ENCODE measurements at regions not wholly inside any gene's neighbourhood (a gene's known extent, or its start where the extent isn't known, plus 50 kb on each side); places are given as distances from the start of the nearest gene placed in this dataset.

DNA sequence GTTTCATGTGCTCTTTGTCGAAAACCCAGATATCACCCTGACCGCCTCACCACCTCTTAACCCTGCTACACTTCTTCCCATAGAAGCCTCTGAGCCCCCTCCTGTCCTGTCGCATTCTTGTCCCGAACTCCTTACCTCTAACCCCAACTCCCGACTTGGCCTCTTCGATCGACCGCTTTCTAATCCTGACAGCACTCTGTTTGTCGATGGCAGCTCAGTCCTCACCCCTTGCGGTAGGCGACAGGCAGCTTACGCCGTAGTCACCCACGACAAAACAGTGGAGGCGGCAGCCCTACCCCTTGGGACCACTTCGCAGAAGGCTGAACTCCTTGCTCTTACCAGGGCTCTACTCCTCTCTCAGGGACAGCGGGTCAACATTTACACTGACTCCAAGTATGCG lies 961.7 kb downstream of the RPA4 start:
- TF ChIP-seq, protein P1, sequence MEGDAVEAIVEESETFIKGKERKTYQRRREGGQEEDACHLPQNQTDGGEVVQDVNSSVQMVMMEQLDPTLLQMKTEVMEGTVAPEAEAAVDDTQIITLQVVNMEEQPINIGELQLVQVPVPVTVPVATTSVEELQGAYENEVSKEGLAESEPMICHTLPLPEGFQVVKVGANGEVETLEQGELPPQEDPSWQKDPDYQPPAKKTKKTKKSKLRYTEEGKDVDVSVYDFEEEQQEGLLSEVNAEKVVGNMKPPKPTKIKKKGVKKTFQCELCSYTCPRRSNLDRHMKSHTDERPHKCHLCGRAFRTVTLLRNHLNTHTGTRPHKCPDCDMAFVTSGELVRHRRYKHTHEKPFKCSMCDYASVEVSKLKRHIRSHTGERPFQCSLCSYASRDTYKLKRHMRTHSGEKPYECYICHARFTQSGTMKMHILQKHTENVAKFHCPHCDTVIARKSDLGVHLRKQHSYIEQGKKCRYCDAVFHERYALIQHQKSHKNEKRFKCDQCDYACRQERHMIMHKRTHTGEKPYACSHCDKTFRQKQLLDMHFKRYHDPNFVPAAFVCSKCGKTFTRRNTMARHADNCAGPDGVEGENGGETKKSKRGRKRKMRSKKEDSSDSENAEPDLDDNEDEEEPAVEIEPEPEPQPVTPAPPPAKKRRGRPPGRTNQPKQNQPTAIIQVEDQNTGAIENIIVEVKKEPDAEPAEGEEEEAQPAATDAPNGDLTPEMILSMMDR (IDR thresholded peaks at IDR 0.05) = no peak
- TF ChIP-seq POLR2A (IDR thresholded peaks at IDR 0.05) = no peak
